IPS-15b (cell line): ENCODE measurements at regions not wholly inside any gene's neighbourhood (a gene's known extent, or its start where the extent isn't known, plus 50 kb on each side); places are given as distances from the start of the nearest gene placed in this dataset.
"Not testable (repeated sequence)": the region's sequence is repeated elsewhere in the genome, so short reads cannot be mapped to it uniquely, and the experiment has no call there.

Experiments
- H3K27me3 ChIP-seq: one replicate; pipeline ENCODE4 v1.6.1; 2013; ENCODE audit warnings: low read length; ENCODE audit not compliant: control insufficient read depth, insufficient read depth
- H3K36me3 ChIP-seq: one replicate; pipeline ENCODE4 v1.6.1; 2013; ENCODE audit warnings: low read length; ENCODE audit not compliant: control insufficient read depth, insufficient read depth
- H3K4me1 ChIP-seq: one replicate; pipeline ENCODE4 v1.6.1; 2013; ENCODE audit warnings: mild to moderate bottlenecking, low read length; ENCODE audit not compliant: control insufficient read depth, insufficient read depth
- H3K4me3 ChIP-seq: one replicate; pipeline ENCODE4 v1.5.1; 2013; ENCODE audit warnings: low read depth, low read length
- H3K9ac ChIP-seq: one replicate; pipeline ENCODE4 v1.6.1; 2013; ENCODE audit warnings: low read depth, mild to moderate bottlenecking, low read length
- H3K9me3 ChIP-seq: one replicate; pipeline ENCODE4 v1.6.1; 2013; ENCODE audit warnings: mild to moderate bottlenecking, low read length; ENCODE audit not compliant: control insufficient read depth, insufficient read depth

DNA sequence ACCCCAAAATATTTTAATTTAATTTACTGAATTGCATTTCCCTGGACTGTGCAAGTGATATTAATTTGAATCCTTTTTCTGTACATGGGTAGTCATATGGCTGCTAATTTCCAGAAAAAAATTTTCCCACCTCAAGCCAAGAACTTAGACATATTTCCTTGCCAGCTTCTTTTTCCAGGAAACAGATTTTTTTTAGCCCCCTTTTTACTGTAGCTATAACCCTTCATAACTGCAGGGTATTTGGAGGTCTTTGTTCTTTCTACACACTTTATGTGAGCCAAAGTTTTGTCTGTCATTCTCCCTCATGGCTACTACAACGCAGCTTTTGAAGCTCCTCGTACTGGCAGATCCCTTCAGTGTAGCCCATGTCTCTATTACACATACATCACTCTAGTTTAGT, 261.2 kb upstream of the PIK3R1 start:
- Histone ChIP-seq H3K36me3 (no peaks in the 10 kb centered on the region), H3K4me1 (peaks cover 2% of the 10 kb centered on the region), H3K4me3 (no peak overlapping the region), H3K27me3 (no peaks in the 10 kb centered on the region), H3K9ac (no peak overlapping the region), H3K9me3 (no peaks in the 10 kb centered on the region)

DNA sequence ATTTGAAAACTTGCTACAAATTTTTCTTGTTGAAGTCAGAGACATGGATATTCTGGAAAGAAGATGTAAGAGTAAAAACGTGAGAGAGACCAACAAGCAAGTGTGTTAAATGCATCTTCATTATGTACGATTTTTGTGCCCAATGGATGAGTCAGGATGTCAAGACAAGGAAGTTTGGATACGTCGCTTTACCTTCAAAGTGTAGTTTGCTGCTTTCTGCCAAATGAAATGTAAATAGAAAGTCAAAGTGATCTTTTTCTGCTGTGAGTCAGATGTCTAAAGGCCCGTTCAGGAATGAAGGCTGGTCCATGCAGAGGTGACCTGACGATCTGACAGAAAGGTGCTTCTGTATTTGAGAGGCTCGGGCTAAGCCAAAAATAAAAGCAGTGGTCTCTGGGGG, 273.1 kb upstream of the PIK3R1 start:
- no peaks in the 10 kb centered on the region for H3K9me3 ChIP-seq
- no peaks in the 10 kb centered on the region for H3K36me3 ChIP-seq
- no peaks in the 10 kb centered on the region for H3K4me1 ChIP-seq
- no peak overlapping the region for H3K4me3 ChIP-seq
- H3K9ac ChIP-seq, result no peak overlapping the region
- H3K27me3 ChIP-seq, result no peaks in the 10 kb centered on the region

DNA sequence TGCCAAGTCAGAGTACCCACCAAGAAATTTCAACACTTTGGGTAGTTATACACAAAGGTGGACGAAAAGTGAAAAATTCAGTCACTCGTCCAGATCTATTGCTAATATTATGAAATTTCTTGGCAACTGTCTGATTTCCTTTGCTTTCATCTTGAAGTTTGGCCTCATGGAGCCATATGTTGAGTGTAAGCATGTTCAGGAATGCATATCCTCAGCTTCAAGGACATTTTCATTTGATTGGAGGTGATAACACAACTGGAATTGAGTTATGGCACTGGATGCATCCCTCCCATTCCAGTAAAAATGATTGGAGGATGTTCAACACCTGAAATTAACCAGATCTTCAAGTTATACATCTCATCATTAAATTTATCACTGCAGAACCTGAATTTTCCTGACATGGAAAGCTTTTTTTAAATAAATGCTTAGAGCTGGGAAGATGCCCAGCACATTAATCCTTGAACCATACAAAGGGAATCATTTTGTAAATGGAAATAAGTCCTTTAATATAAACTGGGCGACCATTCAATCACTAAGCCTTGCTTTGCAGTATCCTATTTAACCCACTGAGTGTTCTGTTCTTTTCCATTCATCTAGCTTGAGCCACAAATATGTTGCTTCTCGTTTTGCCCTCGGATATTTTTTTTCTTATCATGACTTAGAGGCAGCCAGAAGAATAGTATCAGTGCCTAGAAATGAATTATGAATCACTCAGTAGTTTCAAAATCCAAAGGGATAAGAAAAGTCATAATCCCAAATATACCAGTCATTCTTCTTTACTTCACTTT, 273.7 kb upstream of the PIK3R1 start:
- Histone ChIP-seq H3K4me1 (no peaks in the 10 kb centered on the region), H3K4me3 (no peak overlapping the region), H3K36me3 (no peaks in the 10 kb centered on the region), H3K27me3 (no peaks in the 10 kb centered on the region), H3K9ac (no peak overlapping the region), H3K9me3 (no peaks in the 10 kb centered on the region)

DNA sequence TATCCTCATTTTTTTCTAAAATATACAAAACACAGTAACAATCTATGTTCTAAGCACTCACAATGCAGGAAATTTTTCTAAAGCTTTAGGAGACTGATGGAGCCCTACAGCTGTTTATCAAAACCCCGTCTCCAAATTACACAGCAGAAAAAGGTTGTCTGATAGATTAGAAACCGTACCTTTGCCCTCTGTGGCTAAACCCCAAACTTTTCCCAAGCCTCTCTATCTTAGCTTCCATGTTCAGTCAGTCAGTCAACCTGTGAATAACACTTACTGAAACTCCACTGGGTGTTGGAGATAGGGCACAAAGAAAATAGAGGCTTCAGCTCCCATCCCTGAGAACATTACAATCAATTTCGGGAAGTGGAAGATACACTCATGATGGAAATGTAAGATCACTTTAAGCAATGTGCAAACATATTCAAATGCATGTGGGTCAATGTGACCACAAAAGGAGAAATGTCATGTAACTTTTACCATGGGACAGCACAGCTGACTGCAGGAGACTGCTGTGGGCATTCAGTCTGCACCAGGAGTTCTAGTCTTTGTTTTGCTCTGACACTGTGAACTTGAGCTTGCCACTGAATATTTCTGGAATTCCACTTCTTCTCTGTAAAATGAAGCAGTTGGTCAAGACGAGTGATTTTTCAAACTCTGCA, 279.5 kb upstream of the PIK3R1 start:
- Histone ChIP-seq H3K9me3 (no peaks in the 10 kb centered on the region), H3K4me1 (no peaks in the 10 kb centered on the region), H3K4me3 (no peak overlapping the region), H3K36me3 (no peaks in the 10 kb centered on the region), H3K27me3 (no peaks in the 10 kb centered on the region), H3K9ac (no peak overlapping the region)

DNA sequence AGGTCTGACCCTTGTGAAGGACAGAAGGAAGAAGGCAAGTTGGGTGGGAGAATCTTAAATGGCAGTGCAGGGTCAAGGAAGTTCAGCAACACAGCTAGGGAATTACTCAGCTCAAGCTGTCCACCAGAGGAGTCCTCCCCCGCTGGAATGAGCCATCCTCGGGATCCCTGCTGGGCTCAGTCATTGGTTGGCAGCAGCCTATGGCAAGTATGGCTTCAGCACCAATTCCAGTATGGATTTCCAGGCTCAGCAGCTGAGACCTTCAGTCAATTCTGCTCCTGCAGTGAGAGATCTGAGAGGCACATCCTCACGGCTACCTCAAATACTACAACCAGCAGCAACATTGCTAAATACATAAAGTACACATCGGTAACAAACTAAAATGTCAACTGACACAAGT, 280.6 kb upstream of the PIK3R1 start:
- H3K36me3 ChIP-seq, result no peaks in the 10 kb centered on the region
- H3K9me3 ChIP-seq, result no peaks in the 10 kb centered on the region
- H3K27me3 ChIP-seq, result no peaks in the 10 kb centered on the region
- H3K4me1 ChIP-seq, result no peaks in the 10 kb centered on the region
- no peak overlapping the region for H3K9ac ChIP-seq
- no peak overlapping the region for H3K4me3 ChIP-seq

DNA sequence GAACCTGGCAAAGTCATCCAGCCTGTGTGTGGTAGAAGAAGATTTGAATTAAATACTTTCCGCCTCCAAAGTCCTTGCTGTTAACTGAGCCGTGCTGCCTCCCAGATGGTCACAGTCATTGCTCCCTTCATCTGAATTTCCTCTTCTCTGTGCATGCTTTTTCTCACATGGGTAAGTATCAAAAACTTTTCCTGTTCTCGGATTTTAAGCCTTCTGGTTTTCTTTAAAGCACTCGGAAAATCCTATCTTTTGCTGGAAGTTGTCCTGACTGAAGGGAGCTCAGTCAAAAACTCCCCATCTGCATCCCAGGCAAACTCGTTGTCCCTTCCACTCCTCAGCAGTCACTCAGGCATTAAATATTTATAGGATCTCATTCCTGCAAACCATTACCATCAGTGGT, 290.0 kb upstream of the PIK3R1 start:
- Histone ChIP-seq H3K36me3 (no peaks in the 10 kb centered on the region), H3K9me3 (no peaks in the 10 kb centered on the region), H3K4me3 (no peak overlapping the region), H3K4me1 (no peaks in the 10 kb centered on the region), H3K27me3 (no peaks in the 10 kb centered on the region), H3K9ac (no peak overlapping the region)

DNA sequence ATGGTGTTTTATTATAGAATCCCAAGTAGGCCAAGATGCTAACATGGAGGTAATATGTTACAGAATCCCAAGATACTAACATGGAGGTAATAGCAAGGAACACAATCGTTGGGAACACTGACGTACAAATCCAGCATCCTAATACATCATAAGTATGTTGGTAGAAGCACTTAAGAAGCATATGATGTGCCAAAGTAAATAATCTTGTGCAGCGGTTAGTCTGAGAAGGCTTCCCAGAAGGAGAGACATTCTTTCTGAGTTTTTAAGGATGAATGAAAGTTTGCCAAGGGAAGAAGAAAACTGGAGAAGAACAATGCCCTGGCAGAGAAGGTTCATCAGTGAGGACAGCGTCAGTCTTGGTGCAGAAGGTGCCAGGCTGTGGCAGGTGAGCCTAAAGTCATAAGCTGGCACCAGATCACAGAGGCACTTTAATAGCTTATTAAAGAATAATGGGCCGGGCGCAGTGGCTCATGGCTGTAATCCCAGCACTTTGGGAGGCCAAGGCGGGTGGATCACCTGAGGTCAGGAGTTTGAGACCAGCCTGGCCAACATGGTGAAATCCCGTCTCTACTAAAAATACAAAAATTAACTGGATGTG, 294.5 kb upstream of the PIK3R1 start:
- Histone ChIP-seq H3K9me3 (no peaks in the 10 kb centered on the region), H3K9ac (no peak overlapping the region), H3K27me3 (no peaks in the 10 kb centered on the region), H3K4me3 (no peak overlapping the region), H3K36me3 (no peaks in the 10 kb centered on the region), H3K4me1 (no peaks in the 10 kb centered on the region)

DNA sequence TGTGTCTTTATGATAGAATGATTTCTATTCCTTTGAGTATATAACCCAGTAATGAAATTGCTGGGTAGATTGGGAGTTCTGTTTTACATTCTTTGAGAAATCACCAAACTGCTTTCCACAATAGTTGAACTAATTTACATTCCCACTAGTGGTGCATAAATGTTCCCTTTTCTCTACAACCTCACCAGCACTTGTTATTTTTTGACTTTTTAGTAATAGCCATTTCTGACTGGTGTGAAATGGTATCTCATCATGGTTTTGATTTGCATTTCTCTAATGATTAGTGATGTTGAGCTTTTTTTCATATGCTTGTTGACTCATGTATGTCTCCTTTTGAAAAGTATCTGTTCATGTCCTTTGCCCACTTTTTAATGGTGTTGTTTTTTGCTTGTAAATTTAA, 296.0 kb upstream of the PIK3R1 start:
- not testable (repeated sequence) for H3K9ac ChIP-seq, H3K36me3 ChIP-seq, H3K4me1 ChIP-seq, H3K27me3 ChIP-seq, H3K4me3 ChIP-seq, H3K9me3 ChIP-seq

DNA sequence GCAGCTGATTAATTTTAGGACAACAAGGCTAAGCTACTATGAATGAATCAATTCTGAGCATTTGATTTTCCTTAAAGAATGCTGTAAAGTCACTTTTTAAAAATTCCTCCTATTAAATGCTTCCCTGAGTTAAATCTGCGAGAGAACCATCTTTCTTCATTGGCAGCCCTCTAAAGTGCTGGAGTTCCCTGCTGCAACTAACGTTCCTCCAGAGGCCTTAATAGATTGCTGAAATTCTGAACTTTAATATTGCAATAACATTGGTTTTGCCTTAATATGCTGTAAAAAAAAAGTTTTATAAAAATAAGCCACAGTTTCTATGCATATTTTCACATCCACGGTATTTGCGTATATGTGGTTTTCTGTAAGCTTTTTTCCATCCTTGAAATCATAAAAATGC, 298.0 kb upstream of the PIK3R1 start:
- no peaks in the 10 kb centered on the region for H3K9me3 ChIP-seq
- H3K9ac ChIP-seq, result no peak overlapping the region
- no peak overlapping the region for H3K4me3 ChIP-seq
- H3K4me1 ChIP-seq, result no peaks in the 10 kb centered on the region
- H3K27me3 ChIP-seq, result no peaks in the 10 kb centered on the region
- H3K36me3 ChIP-seq, result no peaks in the 10 kb centered on the region

DNA sequence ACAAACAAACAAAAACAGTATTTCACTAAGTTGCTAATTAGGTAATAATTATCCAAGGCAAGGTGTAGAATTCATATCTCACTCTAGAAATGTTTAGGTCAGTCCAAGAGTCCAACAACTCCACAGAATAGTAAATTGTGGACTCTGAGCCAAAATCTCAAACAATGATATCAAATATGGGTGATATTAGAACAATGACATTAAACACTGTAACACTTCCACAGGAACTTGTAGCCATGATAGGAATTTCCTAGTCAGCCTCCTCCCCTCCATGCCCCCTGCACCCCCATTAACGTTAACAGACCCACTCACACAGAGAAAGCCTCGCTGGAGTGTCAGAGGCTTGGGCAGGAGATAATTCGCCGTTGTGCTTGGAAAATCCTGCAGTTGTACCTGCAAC, 305.0 kb upstream of the PIK3R1 start:
- H3K36me3 ChIP-seq, result no peaks in the 10 kb centered on the region
- no peak overlapping the region for H3K9ac ChIP-seq
- no peaks in the 10 kb centered on the region for H3K9me3 ChIP-seq
- no peaks in the 10 kb centered on the region for H3K27me3 ChIP-seq
- H3K4me1 ChIP-seq, result no peaks in the 10 kb centered on the region
- H3K4me3 ChIP-seq, result no peak overlapping the region

DNA sequence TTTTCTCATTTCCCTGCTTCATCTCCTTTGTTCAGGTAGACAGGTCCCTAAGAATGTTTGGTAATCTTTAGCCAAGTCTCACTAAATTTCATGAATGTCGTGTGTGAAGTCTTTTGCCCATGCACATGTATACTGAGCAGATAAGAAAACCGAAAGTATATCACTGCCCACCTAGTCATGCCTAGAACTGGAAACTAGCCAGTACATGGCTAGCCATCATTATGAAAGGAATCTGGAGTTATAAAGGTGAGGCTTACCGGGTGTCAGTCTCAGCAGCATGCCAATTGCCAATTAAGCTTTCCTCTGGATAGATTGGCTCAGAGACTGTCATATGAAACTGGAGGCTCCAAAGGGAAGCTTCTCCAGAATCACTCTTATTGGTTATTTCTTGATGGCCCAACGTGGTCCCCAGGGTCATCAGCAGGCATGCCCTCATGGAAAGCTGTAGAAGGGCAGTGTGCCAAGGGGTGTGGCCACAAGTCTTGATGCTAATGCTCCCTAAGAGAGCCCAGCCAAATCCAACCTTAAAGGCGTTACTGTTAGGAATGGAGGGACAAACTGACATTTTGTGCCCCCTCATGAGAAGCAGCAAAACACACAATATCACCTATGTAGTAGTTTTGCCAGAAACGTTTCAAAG, 307.3 kb upstream of the PIK3R1 start:
- Histone ChIP-seq H3K9ac (no peak overlapping the region), H3K36me3 (no peaks in the 10 kb centered on the region), H3K4me3 (no peak overlapping the region), H3K9me3 (no peaks in the 10 kb centered on the region), H3K27me3 (no peaks in the 10 kb centered on the region), H3K4me1 (no peaks in the 10 kb centered on the region)

DNA sequence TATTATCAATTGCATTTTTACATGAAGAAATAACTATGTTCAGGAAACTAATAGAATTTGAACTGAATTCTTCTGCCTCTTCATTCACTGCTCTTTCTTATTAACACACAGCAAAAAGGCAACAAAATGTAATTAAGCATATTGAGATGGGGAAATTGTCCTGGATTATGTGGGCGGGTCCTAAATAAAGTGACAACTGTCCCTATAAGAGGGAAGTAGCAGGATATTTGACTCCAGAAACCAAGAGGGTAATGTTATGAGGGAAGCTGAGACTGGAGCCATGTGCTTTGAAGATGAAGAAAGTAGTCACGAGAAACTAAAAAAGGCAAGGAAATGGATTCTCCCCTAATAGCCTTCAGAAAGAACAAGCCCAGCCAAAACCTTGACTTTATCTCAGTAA, 311.2 kb upstream of the PIK3R1 start:
- no peaks in the 10 kb centered on the region for H3K4me1 ChIP-seq
- no peaks in the 10 kb centered on the region for H3K27me3 ChIP-seq
- H3K4me3 ChIP-seq, result no peak overlapping the region
- no peaks in the 10 kb centered on the region for H3K9me3 ChIP-seq
- no peaks in the 10 kb centered on the region for H3K36me3 ChIP-seq
- no peak overlapping the region for H3K9ac ChIP-seq
